HEK293 (cell line): ENCODE measurements at regions not wholly inside any gene's neighbourhood (a gene's known extent, or its start where the extent isn't known, plus 50 kb on each side); places are given as distances from the start of the nearest gene placed in this dataset.

Source experiments
- CTCF ChIA-PET: fragments of 350-600 bp; formaldehyde crosslinking; extraction: SDS; loops from one replicate; lab custom pipeline; 2021; ENCODE audit warnings: antibody characterized with exemption; lab: Yijun Ruan, JAX
- POLR2A ChIA-PET: fragments of 300-600 bp; formaldehyde crosslinking; extraction: SDS; loops from one replicate; lab custom pipeline; 2020; ENCODE audit warnings: antibody characterized with exemption, inconsistent platforms; lab: Yijun Ruan, JAX
- H3K27ac ChIP-seq: fragments of 200-500 bp; sonication (Bioruptor generic); 2 replicates; pipeline ENCODE4 v1.5.1; 2014; ENCODE audit warnings: low read depth, low read length, control low read depth, inconsistent platforms; ENCODE audit errors: extremely low read depth
- H3K36me3 ChIP-seq, 2 experiments: fragments of 200-500 bp in 1 of 2; sonication (Bioruptor generic) in 1 of 2; 1 replicate in 1 of 2; 2 replicates in 1 of 2; pipeline ENCODE4 v1.5.1; 2014 to 2017; ENCODE audit warnings: inconsistent platforms in 2 of 2, low read length in 2 of 2; ENCODE audit not compliant: control insufficient read depth in 2 of 2, insufficient read depth in 1 of 2
- H3K4me1 ChIP-seq: fragments of 200-500 bp; sonication (Bioruptor generic); 2 replicates; pipeline ENCODE4 v1.5.1; 2014; ENCODE audit warnings: mild to moderate bottlenecking, low read length, inconsistent platforms; ENCODE audit not compliant: control insufficient read depth, insufficient read depth
- H3K4me3 ChIP-seq: 2 replicates; pipeline ENCODE4 v1.5.1; 2011; ENCODE audit warnings: low read depth, mild to moderate bottlenecking, control low read depth, low read length, moderate library complexity
- H3K9me3 ChIP-seq: fragments of 200-500 bp; sonication (Bioruptor generic); 2 replicates; pipeline ENCODE4 v1.5.1; 2014; ENCODE audit warnings: low read depth, low read length, inconsistent platforms; ENCODE audit not compliant: control insufficient read depth, insufficient read depth
- GLI4 ChIP-seq: fragments of 450-650 bp; formaldehyde crosslinking; IDR thresholded peaks from 2 replicates; pipeline ENCODE4 v1.5.1; 2016; ENCODE audit warnings: missing biosample characterization, missing genetic modification characterization
- HOXD13 ChIP-seq: sonication (generic); formaldehyde crosslinking; IDR thresholded peaks from 2 replicates; pipeline ENCODE4 v1.8.0; 2022; ENCODE audit warnings: missing genetic modification reagents, borderline replicate concordance
- KLF16 ChIP-seq: fragments of 450-650 bp; formaldehyde crosslinking; IDR thresholded peaks from 2 replicates; pipeline ENCODE4 v1.5.1; 2017; ENCODE audit warnings: missing biosample characterization, missing genetic modification characterization
- KLF9 ChIP-seq: fragments of 450-650 bp; formaldehyde crosslinking; IDR thresholded peaks from 2 replicates; pipeline ENCODE4 v1.5.1; 2016; ENCODE audit warnings: missing biosample characterization, missing genetic modification characterization, low read depth
- ZBTB17 ChIP-seq: fragments of 450-650 bp; formaldehyde crosslinking; IDR thresholded peaks from 2 replicates; pipeline ENCODE4 v1.5.1; 2016; ENCODE audit warnings: missing biosample characterization, missing genetic modification characterization
- ZBTB48 ChIP-seq: fragments of 450-650 bp; formaldehyde crosslinking; IDR thresholded peaks from 2 replicates; pipeline ENCODE4 v1.5.1; 2016; ENCODE audit warnings: missing biosample characterization, missing genetic modification characterization
- ZNF112 ChIP-seq: fragments of 450-650 bp; formaldehyde crosslinking; IDR thresholded peaks from 2 replicates; pipeline ENCODE4 v1.5.0; 2017; ENCODE audit warnings: missing biosample characterization, missing genetic modification characterization
- ZNF121 ChIP-seq: fragments of 450-650 bp; formaldehyde crosslinking; IDR thresholded peaks from 2 replicates; pipeline ENCODE4 v1.5.1; 2016; ENCODE audit warnings: missing biosample characterization, missing genetic modification characterization
- ZNF132 ChIP-seq: fragments of 450-650 bp; formaldehyde crosslinking; IDR thresholded peaks from 2 replicates; pipeline ENCODE4 v1.5.1; 2017; ENCODE audit warnings: missing biosample characterization, missing genetic modification characterization, borderline replicate concordance
- ZNF146 ChIP-seq: fragments of 450-650 bp; formaldehyde crosslinking; IDR thresholded peaks from 2 replicates; pipeline ENCODE4 v1.5.1; 2016; ENCODE audit warnings: missing biosample characterization, missing genetic modification characterization
- ZNF184 ChIP-seq: fragments of 450-650 bp; IDR thresholded peaks from 2 replicates; pipeline ENCODE4 v1.5.1; 2018; ENCODE audit warnings: missing biosample characterization, mild to moderate bottlenecking, missing genetic modification characterization
- ZNF292 ChIP-seq: fragments of 450-650 bp; formaldehyde crosslinking; IDR thresholded peaks from 2 replicates; pipeline ENCODE4 v1.5.1; 2016; ENCODE audit warnings: low read depth, missing biosample characterization, missing genetic modification characterization, borderline replicate concordance
- ZNF311 ChIP-seq: fragments of 450-650 bp; formaldehyde crosslinking; IDR thresholded peaks from 2 replicates; pipeline ENCODE4 v1.5.1; 2017; ENCODE audit warnings: missing biosample characterization, missing genetic modification characterization, borderline replicate concordance
- ZNF416 ChIP-seq: fragments of 450-650 bp; formaldehyde crosslinking; IDR thresholded peaks from 2 replicates; pipeline ENCODE4 v1.5.1; 2016; ENCODE audit warnings: missing biosample characterization, missing genetic modification characterization
- ZNF426 ChIP-seq: fragments of 450-650 bp; formaldehyde crosslinking; IDR thresholded peaks from 2 replicates; pipeline ENCODE4 v1.5.1; 2017; ENCODE audit warnings: missing biosample characterization, missing genetic modification characterization, mild to moderate bottlenecking, inconsistent platforms, moderate library complexity
- ZNF621 ChIP-seq: fragments of 450-650 bp; formaldehyde crosslinking; IDR thresholded peaks from 2 replicates; pipeline ENCODE4 v1.5.1; 2017; ENCODE audit warnings: missing biosample characterization, missing genetic modification characterization
- ZNF658 ChIP-seq: fragments of 450-650 bp; formaldehyde crosslinking; IDR thresholded peaks from 2 replicates; pipeline ENCODE4; 2016; ENCODE audit warnings: missing biosample characterization, missing genetic modification characterization
- ZNF660 ChIP-seq: fragments of 450-650 bp; IDR thresholded peaks from 2 replicates; pipeline ENCODE4 v1.5.1; 2018; ENCODE audit warnings: missing biosample characterization, mild to moderate bottlenecking, missing genetic modification characterization
- TF ChIP-seq, protein P1 (sequence below): fragments of 450-650 bp; formaldehyde crosslinking; IDR thresholded peaks from 2 replicates; pipeline ENCODE4 v1.5.1; 2016; ENCODE audit warnings: missing biosample characterization, missing genetic modification characterization
- TF ChIP-seq, protein P2 (sequence below): fragments of 450-650 bp; formaldehyde crosslinking; IDR thresholded peaks from 2 replicates; pipeline ENCODE4 v1.5.1; 2016; ENCODE audit warnings: missing biosample characterization, missing genetic modification characterization
- TF ChIP-seq, protein P3 (sequence below): fragments of 450-650 bp; formaldehyde crosslinking; IDR thresholded peaks from 2 replicates; pipeline ENCODE4 v1.5.1; 2016; ENCODE audit warnings: missing biosample characterization, missing genetic modification characterization
- TF ChIP-seq, protein P4 (sequence below): fragments of 450-650 bp; IDR thresholded peaks from 2 replicates; pipeline ENCODE4 v1.5.1; 2018; ENCODE audit warnings: missing biosample characterization, mild to moderate bottlenecking, missing genetic modification characterization

DNA sequence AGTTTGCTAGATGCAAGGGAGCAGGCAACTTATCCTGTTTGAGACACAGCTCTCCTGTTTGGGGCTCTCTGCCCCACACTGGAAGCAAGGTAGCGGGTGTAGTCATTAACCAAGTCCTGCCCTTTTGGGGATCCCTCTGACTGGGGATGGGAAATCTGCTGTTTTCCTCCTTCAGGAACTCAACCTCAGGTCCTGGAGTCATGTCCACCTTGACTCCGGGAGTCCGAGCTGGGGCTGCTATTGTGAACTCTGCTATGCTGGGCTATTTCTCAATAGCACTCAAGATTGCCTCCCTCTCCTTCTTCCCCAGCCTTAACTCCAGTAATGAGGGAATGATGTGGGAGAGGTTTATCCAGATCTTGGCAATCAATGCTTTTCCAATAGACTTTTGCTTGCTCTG is 54.1 kb upstream of the CHD6 start:
- Histone ChIP-seq H3K4me3 (no peak overlapping the region), H3K4me1 (no peaks in the 10 kb centered on the region), H3K36me3 (no peaks in the 10 kb centered on the region), H3K9me3 (no peaks in the 10 kb centered on the region), H3K27ac (no peak overlapping the region)
- no peak for TF ChIP-seq GLI4
- TF ChIP-seq ZBTB48 (tag by site-specific recombination): no peak
- TF ChIP-seq ZBTB17: no peak
- TF ChIP-seq ZNF621 (tag by site-specific recombination): no peak
- TF ChIP-seq ZNF292: no peak
- TF ChIP-seq ZNF132: no peak
- TF ChIP-seq KLF16: no peak
- TF ChIP-seq, protein P1, sequence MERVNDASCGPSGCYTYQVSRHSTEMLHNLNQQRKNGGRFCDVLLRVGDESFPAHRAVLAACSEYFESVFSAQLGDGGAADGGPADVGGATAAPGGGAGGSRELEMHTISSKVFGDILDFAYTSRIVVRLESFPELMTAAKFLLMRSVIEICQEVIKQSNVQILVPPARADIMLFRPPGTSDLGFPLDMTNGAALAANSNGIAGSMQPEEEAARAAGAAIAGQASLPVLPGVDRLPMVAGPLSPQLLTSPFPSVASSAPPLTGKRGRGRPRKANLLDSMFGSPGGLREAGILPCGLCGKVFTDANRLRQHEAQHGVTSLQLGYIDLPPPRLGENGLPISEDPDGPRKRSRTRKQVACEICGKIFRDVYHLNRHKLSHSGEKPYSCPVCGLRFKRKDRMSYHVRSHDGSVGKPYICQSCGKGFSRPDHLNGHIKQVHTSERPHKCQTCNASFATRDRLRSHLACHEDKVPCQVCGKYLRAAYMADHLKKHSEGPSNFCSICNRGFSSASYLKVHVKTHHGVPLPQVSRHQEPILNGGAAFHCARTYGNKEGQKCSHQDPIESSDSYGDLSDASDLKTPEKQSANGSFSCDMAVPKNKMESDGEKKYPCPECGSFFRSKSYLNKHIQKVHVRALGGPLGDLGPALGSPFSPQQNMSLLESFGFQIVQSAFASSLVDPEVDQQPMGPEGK (tag by site-specific recombination): no peak
- TF ChIP-seq, protein P2, sequence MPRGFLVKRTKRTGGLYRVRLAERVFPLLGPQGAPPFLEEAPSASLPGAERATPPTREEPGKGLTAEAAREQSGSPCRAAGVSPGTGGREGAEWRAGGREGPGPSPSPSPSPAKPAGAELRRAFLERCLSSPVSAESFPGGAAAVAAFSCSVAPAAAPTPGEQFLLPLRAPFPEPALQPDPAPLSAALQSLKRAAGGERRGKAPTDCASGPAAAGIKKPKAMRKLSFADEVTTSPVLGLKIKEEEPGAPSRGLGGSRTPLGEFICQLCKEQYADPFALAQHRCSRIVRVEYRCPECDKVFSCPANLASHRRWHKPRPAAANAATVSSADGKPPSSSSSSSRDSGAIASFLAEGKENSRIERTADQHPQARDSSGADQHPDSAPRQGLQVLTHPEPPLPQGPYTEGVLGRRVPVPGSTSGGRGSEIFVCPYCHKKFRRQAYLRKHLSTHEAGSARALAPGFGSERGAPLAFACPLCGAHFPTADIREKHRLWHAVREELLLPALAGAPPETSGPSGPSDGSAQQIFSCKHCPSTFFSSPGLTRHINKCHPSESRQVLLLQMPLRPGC (tag by site-specific recombination): no peak
- ChIA-PET POLR2A (no interaction called here), CTCF (no interaction called here)

DNA sequence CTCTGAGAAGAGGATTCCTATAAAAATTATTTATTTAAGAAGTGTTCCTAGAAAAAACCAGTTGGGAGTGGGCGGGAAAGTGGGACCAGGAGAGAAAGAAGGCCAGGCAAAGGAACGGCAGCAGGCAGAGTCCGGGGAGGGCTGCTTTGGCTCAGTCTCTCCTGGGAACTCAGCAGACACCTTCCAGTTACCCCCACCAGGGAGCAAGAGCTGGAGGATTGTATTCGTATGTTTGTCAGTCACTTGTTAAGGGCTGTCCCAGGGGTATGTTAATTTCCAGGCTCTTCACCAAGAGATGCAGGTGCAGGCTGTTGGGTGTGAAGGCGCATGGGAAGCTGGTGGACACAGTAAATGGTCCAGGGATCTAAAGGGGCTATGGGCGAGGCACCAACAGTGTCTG is 53.0 kb upstream of the CHD6 start:
- H3K27ac ChIP-seq: no peak overlapping the region
- POLR2A ChIA-PET: no interaction called here
- no peak overlapping the region for H3K4me3 ChIP-seq
- CTCF ChIA-PET: interaction anchor here (1.3 kb wide), 1 partner anchor 26 kb away, joined by 3 read pairs; no protein-coding TSS in a partner anchor
- TF ChIP-seq, protein P3, sequence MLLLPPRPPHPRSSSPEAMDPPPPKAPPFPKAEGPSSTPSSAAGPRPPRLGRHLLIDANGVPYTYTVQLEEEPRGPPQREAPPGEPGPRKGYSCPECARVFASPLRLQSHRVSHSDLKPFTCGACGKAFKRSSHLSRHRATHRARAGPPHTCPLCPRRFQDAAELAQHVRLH: no peak
- no peak for TF ChIP-seq ZNF112 (tag by site-specific recombination)
- TF ChIP-seq ZNF426 (tag by site-specific recombination): no peak
- TF ChIP-seq ZNF184 (tag by site-specific recombination): no peak
- TF ChIP-seq ZNF660 (tag by site-specific recombination): no peak
- no peak for TF ChIP-seq KLF9
- no peak for TF ChIP-seq HOXD13
- no peak for TF ChIP-seq ZNF311 (tag by site-specific recombination)
- no peak for TF ChIP-seq GLI4
- TF ChIP-seq, protein P4, sequence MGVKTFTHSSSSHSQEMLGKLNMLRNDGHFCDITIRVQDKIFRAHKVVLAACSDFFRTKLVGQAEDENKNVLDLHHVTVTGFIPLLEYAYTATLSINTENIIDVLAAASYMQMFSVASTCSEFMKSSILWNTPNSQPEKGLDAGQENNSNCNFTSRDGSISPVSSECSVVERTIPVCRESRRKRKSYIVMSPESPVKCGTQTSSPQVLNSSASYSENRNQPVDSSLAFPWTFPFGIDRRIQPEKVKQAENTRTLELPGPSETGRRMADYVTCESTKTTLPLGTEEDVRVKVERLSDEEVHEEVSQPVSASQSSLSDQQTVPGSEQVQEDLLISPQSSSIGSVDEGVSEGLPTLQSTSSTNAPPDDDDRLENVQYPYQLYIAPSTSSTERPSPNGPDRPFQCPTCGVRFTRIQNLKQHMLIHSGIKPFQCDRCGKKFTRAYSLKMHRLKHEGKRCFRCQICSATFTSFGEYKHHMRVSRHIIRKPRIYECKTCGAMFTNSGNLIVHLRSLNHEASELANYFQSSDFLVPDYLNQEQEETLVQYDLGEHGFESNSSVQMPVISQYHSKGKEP: no peak
- TF ChIP-seq ZNF121 (tag by site-specific recombination): no peak
- no peak for TF ChIP-seq ZNF146 (tag by site-specific recombination)
- TF ChIP-seq ZNF658 (tag by site-specific recombination): no peak
- TF ChIP-seq ZNF416: no peak
- H3K36me3 ChIP-seq: no peaks in the 10 kb centered on the region
- no peaks in the 10 kb centered on the region for H3K4me1 ChIP-seq
- H3K9me3 ChIP-seq: no peaks in the 10 kb centered on the region
